ENCODE measurements at regions not wholly inside any gene's neighbourhood (a gene's known extent, or its start where the extent isn't known, plus 50 kb on each side); places are given as distances from the start of the nearest gene placed in this dataset.
A peak's percentile ranks its signal among the peaks of the same experiment; 100 is the strongest.

GRCh38 chr4:123474817-123475216, 78.2 kb downstream of the SPRY1 start:
- no peak for DNase-seq
- no CpG with 5 or more reads among the region's 4 CpGs for WGBS (ENCODE audit: insufficient coverage)
- H3K4me1 ChIP-seq (ENCODE audit: control insufficient read depth, insufficient read depth, low read length) = peaks cover 14% of the 10 kb centered on the region
- no peaks in the 10 kb centered on the region for H3K27me3 ChIP-seq (ENCODE audit: control insufficient read depth, insufficient read depth, low read length)
- H3K9me3 ChIP-seq (replicated peaks; ENCODE audit: control insufficient read depth, low read depth, low read length) = no peaks in the 10 kb centered on the region
- H3K4me3 ChIP-seq (ENCODE audit: low read length) = no peak overlapping the region
- no peaks in the 10 kb centered on the region for H3K36me3 ChIP-seq (ENCODE audit: control insufficient read depth, insufficient read depth, low read length)
- no peak overlapping the region for H3K27ac ChIP-seq (ENCODE audit: low read length)

- H3K36me3 ChIP-seq (ENCODE audit: control insufficient read depth, insufficient read depth, low read length) = no peaks in the 10 kb centered on the region
- WGBS (ENCODE audit: insufficient coverage) = no CpG with 5 or more reads among the region's 1 CpG
- DNase-seq = no peak
- H3K4me1 ChIP-seq (ENCODE audit: control insufficient read depth, insufficient read depth, low read length) = peaks cover 14% of the 10 kb centered on the region
- no peak overlapping the region for H3K4me3 ChIP-seq (ENCODE audit: low read length)
- no peak overlapping the region for H3K27ac ChIP-seq (ENCODE audit: low read length)
- no peaks in the 10 kb centered on the region for H3K9me3 ChIP-seq (replicated peaks; ENCODE audit: control insufficient read depth, low read depth, low read length)
- H3K27me3 ChIP-seq (ENCODE audit: control insufficient read depth, insufficient read depth, low read length) = no peaks in the 10 kb centered on the region
Observed at GRCh38 chr4:123476089-123476488, 79.5 kb downstream of the SPRY1 start.

- 10% methylated on average over 5 of the region's 8 CpGs for WGBS (ENCODE audit: insufficient coverage)
- peaks cover 14% of the 10 kb centered on the region for H3K4me1 ChIP-seq (ENCODE audit: control insufficient read depth, insufficient read depth, low read length)
- peak overlapping the region; percentile 77 for H3K27ac ChIP-seq (ENCODE audit: low read length)
- H3K36me3 ChIP-seq (ENCODE audit: control insufficient read depth, insufficient read depth, low read length) = no peaks in the 10 kb centered on the region
- peak; percentile 94 for DNase-seq
- H3K9me3 ChIP-seq (replicated peaks; ENCODE audit: control insufficient read depth, low read depth, low read length) = no peaks in the 10 kb centered on the region
- no peak overlapping the region for H3K4me3 ChIP-seq (ENCODE audit: low read length)
- H3K27me3 ChIP-seq (ENCODE audit: control insufficient read depth, insufficient read depth, low read length) = no peaks in the 10 kb centered on the region
Observed at GRCh38 chr4:123477711-123478209, 81.2 kb downstream of the SPRY1 start.

- WGBS (ENCODE audit: insufficient coverage) = 20% methylated on average over 2 of the region's 6 CpGs
- Histone ChIP-seq H3K27ac (ENCODE audit: low read length) (peak overlapping the region; percentile 38), H3K36me3 (ENCODE audit: control insufficient read depth, insufficient read depth, low read length) (no peaks in the 10 kb centered on the region), H3K9me3 (replicated peaks; ENCODE audit: control insufficient read depth, low read depth, low read length) (no peaks in the 10 kb centered on the region), H3K27me3 (ENCODE audit: control insufficient read depth, insufficient read depth, low read length) (no peaks in the 10 kb centered on the region), H3K4me3 (ENCODE audit: low read length) (no peak overlapping the region), H3K4me1 (ENCODE audit: control insufficient read depth, insufficient read depth, low read length) (peaks cover 14% of the 10 kb centered on the region)
- peak; percentile 45 for DNase-seq
Observed at GRCh38 chr4:123478859-123479345, 82.3 kb downstream of the SPRY1 start.

- no peak for DNase-seq
- H3K27ac ChIP-seq (ENCODE audit: low read length) = no peak overlapping the region
- H3K4me3 ChIP-seq (ENCODE audit: low read length) = no peak overlapping the region
- WGBS (ENCODE audit: insufficient coverage) = no CpG with 5 or more reads among the region's 2 CpGs
- H3K27me3 ChIP-seq (ENCODE audit: control insufficient read depth, insufficient read depth, low read length) = no peaks in the 10 kb centered on the region
- no peaks in the 10 kb centered on the region for H3K9me3 ChIP-seq (replicated peaks; ENCODE audit: control insufficient read depth, low read depth, low read length)
- no peaks in the 10 kb centered on the region for H3K36me3 ChIP-seq (ENCODE audit: control insufficient read depth, insufficient read depth, low read length)
- H3K4me1 ChIP-seq (ENCODE audit: control insufficient read depth, insufficient read depth, low read length) = peaks cover 17% of the 10 kb centered on the region
Observed at GRCh38 chr4:123479944-123480343, 83.3 kb downstream of the SPRY1 start.

- H3K4me1 ChIP-seq (ENCODE audit: control insufficient read depth, insufficient read depth, low read length) = peaks cover 17% of the 10 kb centered on the region
- no peak overlapping the region for H3K4me3 ChIP-seq (ENCODE audit: low read length)
- no peak for DNase-seq
- no peaks in the 10 kb centered on the region for H3K27me3 ChIP-seq (ENCODE audit: control insufficient read depth, insufficient read depth, low read length)
- H3K27ac ChIP-seq (ENCODE audit: low read length) = no peak overlapping the region
- no peaks in the 10 kb centered on the region for H3K36me3 ChIP-seq (ENCODE audit: control insufficient read depth, insufficient read depth, low read length)
- no peaks in the 10 kb centered on the region for H3K9me3 ChIP-seq (replicated peaks; ENCODE audit: control insufficient read depth, low read depth, low read length)
- 90% methylated on average over 4 of the region's 7 CpGs for WGBS (ENCODE audit: insufficient coverage)
Observed at GRCh38 chr4:123480706-123481418, 84.3 kb downstream of the SPRY1 start.

GRCh38 chr4:123481717-123482116, 85.1 kb downstream of the SPRY1 start:
- no peaks in the 10 kb centered on the region for H3K9me3 ChIP-seq (replicated peaks; ENCODE audit: control insufficient read depth, low read depth, low read length)
- no peaks in the 10 kb centered on the region for H3K36me3 ChIP-seq (ENCODE audit: control insufficient read depth, insufficient read depth, low read length)
- WGBS (ENCODE audit: insufficient coverage) = 56% methylated on average over 3 of the region's 3 CpGs
- no peaks in the 10 kb centered on the region for H3K27me3 ChIP-seq (ENCODE audit: control insufficient read depth, insufficient read depth, low read length)
- no peak overlapping the region for H3K4me3 ChIP-seq (ENCODE audit: low read length)
- H3K27ac ChIP-seq (ENCODE audit: low read length) = no peak overlapping the region
- H3K4me1 ChIP-seq (ENCODE audit: control insufficient read depth, insufficient read depth, low read length) = peaks cover 17% of the 10 kb centered on the region
- DNase-seq = peak; percentile 86

- no peaks in the 10 kb centered on the region for H3K9me3 ChIP-seq (replicated peaks; ENCODE audit: control insufficient read depth, low read depth, low read length)
Observed at GRCh38 chr4:123484291-123484926, 87.8 kb downstream of the SPRY1 start.

GRCh38 chr4:123485601-123486000, 89.0 kb downstream of the SPRY1 start:
- Histone ChIP-seq H3K36me3 (ENCODE audit: control insufficient read depth, insufficient read depth, low read length) (no peaks in the 10 kb centered on the region), H3K4me3 (ENCODE audit: low read length) (no peak overlapping the region), H3K27me3 (ENCODE audit: control insufficient read depth, insufficient read depth, low read length) (no peaks in the 10 kb centered on the region), H3K4me1 (ENCODE audit: control insufficient read depth, insufficient read depth, low read length) (peaks cover 2% of the 10 kb centered on the region), H3K27ac (ENCODE audit: low read length) (no peak overlapping the region), H3K9me3 (replicated peaks; ENCODE audit: control insufficient read depth, low read depth, low read length) (no peaks in the 10 kb centered on the region)
- DNase-seq = no peak
- no CpG with 5 or more reads among the region's 1 CpG for WGBS (ENCODE audit: insufficient coverage)

More at GRCh38 chr4:123484291-123484926, 87.8 kb downstream of the SPRY1 start:
- Histone ChIP-seq H3K27ac (ENCODE audit: low read length) (no peak overlapping the region), H3K4me1 (ENCODE audit: control insufficient read depth, insufficient read depth, low read length) (peaks cover 2% of the 10 kb centered on the region), H3K27me3 (ENCODE audit: control insufficient read depth, insufficient read depth, low read length) (no peaks in the 10 kb centered on the region), H3K36me3 (ENCODE audit: control insufficient read depth, insufficient read depth, low read length) (no peaks in the 10 kb centered on the region), H3K4me3 (ENCODE audit: low read length) (no peak overlapping the region)
- no peak for DNase-seq
- WGBS (ENCODE audit: insufficient coverage) = 83% methylated on average over 1 of the region's 4 CpGs

GRCh38 chr4:123488916-123489315, 92.3 kb downstream of the SPRY1 start:
- Histone ChIP-seq H3K4me3 (ENCODE audit: low read length) (no peak overlapping the region), H3K4me1 (ENCODE audit: control insufficient read depth, insufficient read depth, low read length) (peaks cover 2% of the 10 kb centered on the region), H3K27me3 (ENCODE audit: control insufficient read depth, insufficient read depth, low read length) (no peaks in the 10 kb centered on the region), H3K27ac (ENCODE audit: low read length) (no peak overlapping the region), H3K9me3 (replicated peaks; ENCODE audit: control insufficient read depth, low read depth, low read length) (no peaks in the 10 kb centered on the region), H3K36me3 (ENCODE audit: control insufficient read depth, insufficient read depth, low read length) (no peaks in the 10 kb centered on the region)
- WGBS (ENCODE audit: insufficient coverage) = no CpG with 5 or more reads among the region's 5 CpGs
- no peak for DNase-seq

Measured in muscle of leg (tissue), 3 donors.